Colon (tissue), 2 donors: ENCODE measurements at regions not wholly inside any gene's neighbourhood (a gene's known extent, or its start where the extent isn't known, plus 50 kb on each side); places are given as distances from the start of the nearest gene placed in this dataset.

Experiments
- FAIRE-seq: peaks from 2 replicates; lab custom pipeline; 2012; peaks lifted over from hg19 to GRCh38; lab: Jason Lieb, UNC
- donor health status: control.
- donor health status: control.

DNA sequence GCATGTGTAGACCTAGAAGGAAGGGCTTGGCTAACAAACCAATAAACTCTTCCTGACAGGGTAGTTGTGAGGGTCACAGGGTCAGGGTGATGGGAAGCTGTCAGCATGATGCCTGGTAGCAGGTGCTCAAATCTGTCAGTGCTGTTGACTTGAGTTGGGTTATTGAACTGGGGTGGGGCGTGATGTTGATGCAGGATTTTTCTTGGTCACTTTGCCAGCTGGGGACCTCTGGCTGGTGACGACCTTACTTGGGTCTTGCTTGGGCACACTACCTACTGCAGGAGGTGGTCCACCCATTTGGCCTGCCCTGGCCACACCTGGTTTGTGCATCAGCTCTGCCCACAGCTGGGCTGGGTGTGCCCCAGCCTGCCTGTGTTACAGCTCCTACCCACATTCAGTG lies 624.4 kb downstream of the PTPRU start:
- FAIRE-seq: no peak

DNA sequence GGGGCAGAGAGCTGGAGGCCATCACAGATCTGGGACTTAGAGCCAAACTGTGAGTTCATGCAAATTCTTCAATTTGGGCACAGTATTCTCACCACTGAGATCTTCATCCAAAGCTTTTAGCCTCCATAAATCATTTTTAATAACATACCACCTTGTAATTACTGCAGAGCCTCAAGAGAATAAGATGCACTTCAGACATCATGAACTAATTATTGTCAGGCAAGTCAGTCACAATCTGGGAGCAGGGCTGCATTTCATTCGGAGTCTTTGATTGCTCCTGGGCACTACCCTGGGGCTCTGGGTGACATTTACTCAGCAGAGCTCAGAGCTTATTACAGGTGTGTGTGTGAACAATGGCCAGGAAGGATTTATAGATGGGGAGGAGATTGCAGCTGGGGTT lies 623.7 kb downstream of the PTPRU start:
- FAIRE-seq: no peak

DNA sequence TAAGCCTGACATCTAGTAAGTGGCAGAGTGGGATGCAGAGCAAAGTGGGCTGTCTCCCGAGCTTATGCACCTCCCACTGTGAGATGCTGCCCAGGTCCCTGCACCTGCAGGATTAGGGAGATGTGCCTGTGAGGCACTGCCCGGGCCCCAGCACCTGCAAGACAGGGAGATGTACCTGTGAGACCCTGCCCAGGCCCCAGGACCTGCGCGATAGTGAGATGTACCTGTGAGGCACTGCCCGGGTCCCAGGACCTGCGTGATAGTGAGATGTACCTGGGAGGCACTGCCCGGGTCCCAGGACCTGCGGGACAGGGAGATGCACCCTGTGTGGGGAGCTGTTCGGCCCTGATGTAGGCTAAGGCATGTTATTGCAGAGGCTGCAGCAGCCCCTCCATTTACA lies 622.8 kb downstream of the PTPRU start:
- FAIRE-seq: no peak

DNA sequence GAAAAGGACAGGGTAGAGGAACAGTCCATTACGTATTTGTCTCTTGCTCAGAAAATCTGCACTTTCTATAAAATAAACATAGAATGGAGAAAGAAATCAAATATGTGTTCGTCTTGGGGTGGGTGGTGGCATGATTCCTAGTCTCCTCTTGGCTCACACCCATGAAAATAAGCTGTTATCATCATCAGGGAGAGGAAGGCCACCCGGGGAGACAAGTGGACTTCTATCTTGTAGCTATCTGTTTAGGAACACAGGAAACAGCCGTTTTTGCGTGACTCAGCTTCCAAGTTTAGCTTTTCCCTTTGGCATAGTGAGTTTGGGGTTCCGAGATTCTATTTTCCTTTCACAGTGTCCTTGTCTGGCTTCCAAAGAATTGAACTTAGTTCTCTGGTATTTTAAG lies 622.3 kb downstream of the PTPRU start:
- no peak for FAIRE-seq

DNA sequence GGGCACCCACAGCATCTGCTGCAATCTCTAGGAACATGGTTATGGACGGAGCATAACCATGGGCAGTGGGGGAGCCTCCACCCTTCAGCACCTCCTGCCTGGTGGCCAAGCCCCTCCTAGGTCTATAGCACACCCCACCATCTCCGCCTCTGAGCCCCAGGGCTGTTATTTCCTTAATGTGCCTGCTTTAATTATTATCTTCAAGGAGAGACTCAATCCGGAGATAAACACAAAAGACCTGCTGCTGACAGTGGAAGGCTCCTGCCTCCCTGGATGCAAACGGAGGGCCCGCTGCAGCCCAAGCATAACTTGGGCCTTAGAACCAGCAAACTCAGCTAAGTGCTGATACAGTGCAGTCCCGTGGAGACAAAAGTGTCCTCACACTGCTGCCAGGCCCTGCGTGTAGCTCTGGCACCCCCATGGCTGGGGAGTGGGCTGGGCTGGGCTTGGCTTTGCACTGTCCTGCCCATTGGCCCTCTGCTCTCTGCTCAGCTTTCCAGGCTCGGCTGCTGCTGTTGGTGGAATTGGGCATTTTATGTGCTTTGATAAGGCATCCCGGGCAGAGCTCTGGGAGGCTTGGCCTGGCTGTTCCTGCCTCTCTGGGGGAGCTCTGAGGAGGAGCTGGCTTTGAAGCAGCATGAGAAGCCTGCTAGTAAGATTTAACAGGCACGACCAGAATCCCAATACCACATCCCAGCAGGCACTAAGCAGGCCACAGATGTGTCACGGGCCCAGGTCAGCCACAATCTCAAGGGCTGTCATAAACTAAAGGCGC lies 620.2 kb downstream of the PTPRU start:
- no peak for FAIRE-seq

DNA sequence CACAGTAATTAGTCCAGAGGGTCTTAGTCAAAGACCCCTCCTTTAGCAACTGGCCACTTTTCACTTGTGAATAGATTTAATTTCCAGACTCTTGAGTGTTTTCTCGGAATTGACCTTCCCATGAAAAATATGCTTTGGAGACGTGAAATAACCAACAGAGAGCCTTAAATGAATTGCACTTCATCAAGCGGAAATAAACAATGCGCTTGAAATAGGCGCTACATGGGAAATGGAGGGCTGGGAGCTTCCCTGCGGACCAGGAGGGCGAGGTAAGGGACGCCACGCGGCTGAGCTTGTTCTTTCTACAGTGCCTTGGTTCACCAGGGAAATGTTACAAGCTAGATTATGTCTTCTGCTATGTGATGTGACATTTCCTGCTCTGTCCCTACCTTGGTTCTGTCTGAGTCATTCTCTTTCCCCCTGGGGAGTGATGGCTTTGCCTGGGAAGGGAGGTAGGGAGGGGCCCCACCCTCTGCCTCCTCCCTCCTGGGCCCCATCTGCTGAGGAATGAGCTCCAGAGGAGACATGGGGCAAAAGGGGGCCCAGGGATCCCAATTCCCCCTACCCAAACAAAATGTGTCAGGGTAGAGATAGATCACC lies 619.3 kb downstream of the PTPRU start:
- FAIRE-seq: no peak

DNA sequence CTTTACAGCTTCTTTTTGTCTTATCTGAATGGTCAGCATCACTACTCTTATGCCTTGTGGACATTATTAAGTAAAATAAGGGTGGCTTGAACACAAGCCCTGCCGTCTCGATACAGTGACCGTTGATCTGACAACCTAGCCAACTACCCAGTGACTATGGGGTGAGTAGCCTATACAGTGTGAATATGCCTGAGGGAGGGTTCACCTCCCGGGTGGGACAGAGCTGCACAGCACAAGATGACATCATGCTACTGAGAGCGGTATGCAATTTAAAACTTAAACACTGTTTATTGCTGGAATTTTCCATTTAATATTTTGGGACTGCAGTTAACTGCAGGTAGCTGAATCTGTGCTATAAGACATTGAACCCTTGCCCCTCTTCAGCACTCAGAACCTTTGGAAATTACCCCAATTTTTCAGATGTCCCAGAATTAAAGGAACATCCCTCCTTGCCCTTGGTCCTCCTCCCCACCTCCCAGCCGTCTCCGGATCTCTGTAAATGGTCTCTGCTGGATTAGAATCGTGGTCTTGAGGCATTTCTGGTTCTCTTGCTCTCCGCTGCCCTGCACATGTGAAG lies 618.5 kb downstream of the PTPRU start:
- no peak for FAIRE-seq

DNA sequence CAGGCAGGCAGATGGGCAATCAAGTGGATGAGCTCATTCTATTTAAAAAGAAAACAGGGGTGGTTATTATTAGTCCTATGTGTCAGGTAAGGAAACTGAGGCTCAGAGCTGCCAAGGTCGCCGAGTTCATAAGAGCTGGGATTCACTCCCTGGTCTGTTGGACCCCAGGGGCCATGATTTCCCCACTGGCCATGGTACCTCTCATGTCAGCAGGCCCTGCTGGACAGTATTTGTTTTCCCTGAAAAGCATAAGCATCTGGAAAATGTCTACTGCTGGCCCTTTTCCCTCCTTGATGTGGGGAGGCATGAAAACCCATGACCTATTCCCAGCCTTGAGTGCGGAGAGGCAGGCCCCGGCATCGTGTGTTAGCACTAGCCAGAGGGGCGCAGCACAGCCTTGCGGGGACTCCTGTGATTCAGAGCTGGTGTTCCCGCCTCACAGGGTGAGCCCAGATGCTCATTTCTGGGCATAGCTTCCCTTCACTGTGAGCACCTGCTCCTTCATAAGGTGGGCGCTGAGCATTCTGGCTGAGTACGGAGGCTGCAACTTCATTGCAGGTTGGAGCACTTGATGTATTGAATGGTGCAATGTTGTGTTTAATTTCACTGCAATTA lies 617.5 kb downstream of the PTPRU start:
- FAIRE-seq: no peak

DNA sequence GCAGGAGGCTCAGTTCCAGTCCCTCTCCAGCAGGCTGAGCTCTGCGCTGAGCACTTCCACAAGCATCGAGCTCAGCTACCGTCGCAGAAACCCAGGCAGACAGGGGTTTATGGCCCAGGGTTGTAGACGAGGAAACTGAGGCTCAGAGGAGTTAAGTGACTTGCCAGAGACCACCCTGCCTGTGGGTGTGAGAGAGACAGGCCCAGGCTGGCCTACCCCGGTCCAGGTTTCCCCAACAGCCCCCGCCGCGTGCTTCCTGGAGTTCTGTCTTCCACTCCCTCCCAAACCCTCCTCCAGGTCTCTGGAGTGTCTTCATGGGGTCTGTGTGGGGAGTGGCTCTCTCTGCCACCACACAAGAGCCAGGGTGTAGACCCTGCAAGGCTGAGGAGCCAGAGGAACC lies 615.9 kb downstream of the PTPRU start:
- FAIRE-seq: no peak

DNA sequence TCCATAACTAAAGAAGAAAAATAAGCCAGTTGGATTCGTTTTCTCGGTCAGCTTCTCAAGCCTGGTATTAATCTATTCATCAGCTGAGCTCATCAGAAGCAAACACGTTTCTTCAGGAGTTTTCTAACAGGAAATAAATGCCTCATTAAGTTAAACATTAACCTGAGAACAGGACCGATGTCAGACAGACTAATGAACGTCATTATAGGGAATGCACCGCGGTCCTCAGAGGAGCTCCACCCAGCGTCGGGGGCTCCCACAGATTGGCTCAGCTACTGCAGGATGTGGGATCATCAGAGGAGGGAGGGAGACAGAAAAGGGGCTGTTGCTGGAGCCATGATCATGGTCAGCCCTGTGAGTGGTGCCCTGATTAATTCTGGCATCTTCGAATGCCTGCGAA lies 615.4 kb downstream of the PTPRU start:
- FAIRE-seq: no peak

DNA sequence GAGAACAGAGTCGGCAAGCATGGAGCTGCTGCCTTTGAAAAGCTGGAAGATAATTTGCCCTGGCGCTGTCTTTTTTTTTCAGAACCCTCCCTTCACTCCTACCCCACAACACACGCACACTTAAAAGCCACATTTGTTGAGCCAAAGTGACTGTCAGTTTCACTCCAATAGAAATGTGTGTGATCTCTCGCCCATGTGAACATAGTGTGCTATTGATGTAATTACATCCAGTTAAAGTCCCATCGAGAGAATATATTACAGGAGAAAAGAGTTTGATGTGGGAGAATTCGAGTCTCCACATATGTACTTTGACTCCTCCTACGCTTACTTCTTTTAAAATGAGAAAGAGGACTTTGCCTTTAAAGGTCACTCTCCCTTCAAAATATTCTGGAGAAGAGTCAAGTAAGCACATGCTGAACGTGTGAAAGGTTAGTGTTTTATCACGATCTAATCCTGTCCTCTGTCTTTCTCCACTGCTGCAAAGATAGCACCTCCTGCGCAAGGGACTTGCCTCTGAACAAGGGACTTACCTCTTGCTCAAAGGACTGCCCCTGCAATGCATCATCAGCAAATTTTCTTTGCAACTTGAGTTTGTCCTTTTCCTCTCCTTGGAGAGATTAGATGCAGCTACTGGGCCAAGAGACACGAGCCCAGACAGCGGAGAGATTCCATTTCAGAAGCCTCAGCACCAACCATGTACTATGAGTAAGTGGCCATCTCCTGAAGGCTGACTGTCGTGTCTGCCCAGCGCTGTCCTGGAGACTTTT lies 613.9 kb downstream of the PTPRU start:
- no peak for FAIRE-seq

DNA sequence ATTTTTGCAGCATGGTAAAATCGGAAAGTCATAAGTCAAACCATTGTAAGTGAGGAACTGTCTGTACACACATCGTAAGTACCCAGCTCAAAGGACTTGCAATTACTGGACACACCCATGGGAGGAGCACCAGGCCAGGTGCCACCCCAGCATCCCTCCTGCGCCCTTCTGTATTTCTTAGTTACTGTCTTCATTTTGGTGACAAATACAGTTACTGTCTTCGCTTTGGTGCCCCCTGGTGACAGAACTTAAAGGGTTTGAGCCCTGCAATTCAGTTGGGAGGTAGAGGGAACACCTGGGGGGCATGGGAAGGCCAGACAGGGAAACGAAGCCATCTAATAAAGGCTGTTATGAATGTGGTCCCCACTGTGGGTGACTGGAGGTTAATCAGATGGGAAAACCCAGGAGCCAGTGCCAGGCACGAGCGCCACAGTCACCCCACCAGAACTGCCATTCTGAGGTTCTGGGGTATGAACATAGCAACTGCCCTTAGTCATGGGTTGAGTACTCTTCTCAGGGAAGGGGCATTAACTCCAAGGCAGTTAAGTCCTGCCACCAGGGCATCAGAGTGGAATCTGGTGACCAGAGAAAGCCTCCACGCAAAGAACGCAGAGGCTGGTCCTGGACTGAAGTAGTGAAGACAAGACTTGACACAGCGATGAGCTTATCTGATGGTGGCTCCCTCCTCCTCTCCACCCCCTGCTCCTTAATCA lies 612.9 kb downstream of the PTPRU start:
- FAIRE-seq: no peak

DNA sequence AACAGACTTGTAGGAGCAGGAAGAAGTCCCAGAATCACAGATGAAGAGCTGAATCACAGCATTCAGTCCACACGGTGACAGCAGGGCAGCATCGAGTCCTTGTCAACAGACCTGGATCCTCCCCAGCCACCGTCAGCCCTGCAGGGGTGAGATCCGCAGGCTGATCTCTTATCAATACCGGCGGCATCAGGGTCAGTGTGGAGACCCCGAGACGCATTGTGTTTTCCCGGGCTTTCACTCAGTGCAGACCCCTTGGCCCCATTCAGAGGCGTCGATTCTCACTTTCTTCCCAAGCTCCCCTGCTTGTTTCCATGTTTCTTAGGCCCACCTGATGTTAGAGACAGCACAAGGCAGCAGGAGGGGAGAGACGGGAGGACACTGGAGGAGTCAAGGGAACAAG lies 609.6 kb downstream of the PTPRU start:
- FAIRE-seq: no peak

DNA sequence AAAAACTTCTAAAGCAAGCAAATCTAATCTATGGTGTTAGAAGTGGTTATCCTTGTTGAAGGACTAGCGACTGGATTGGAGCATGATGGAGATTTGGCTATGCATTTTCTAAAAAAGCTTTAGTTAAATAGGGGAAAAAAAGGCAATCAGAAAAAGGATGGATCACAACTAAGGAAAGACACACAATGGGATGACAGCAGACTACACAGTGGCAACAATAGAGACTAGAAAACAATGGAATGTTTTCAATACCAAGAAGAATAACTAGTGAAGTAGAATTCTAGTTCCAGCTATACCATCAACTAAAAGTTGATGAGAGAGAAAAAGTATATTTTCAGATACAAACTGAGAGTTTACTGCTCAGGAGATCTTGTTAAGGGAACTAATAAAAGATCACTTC lies 605.8 kb downstream of the PTPRU start:
- FAIRE-seq: no peak

DNA sequence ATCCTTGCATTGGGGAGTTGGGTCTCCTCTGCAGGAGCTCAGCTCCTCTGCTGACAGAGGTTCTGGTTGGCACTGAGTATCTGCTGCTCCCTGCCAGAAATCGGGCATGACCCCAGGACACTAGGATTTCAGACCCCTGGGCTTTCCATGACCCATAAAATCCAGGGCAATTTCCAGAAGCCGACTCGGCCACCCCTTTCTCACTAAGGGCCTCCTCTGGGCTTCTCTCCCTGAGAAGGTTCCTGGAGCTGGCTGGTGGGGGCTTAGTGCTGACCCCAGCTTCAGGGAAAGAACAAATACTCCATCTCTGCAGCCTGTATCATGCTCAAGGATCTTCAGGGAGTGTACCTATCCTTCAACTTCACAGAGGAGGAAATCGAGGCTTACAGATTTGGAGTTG lies 603.4 kb downstream of the PTPRU start:
- no peak for FAIRE-seq

DNA sequence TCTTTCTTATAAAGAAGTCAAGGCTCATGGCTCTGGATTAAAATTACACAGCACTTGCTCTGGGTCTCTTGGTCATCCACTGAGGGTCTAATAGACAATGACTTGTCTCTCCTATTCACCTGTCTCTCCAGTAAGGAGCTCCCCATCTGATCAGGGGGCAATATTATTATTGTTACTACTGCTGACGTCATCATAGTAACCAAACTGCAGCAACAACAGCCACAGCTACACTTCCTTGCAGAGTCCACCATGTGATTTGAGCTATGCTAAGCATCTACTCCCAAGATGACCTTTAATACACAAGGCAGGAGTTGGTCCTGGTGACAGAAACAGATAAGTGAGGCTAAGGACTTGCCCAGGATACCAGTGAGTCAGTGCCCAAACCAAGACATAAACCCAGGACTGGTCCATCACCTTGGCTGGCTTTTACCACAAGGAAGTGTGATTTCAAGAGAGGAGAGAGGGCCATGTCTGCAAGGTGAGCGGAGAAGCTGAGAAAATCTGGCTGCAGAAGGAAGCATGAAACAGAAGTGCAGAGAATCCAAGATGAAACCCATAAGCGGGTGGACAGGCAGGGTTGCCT lies 602.5 kb downstream of the PTPRU start:
- no peak for FAIRE-seq

DNA sequence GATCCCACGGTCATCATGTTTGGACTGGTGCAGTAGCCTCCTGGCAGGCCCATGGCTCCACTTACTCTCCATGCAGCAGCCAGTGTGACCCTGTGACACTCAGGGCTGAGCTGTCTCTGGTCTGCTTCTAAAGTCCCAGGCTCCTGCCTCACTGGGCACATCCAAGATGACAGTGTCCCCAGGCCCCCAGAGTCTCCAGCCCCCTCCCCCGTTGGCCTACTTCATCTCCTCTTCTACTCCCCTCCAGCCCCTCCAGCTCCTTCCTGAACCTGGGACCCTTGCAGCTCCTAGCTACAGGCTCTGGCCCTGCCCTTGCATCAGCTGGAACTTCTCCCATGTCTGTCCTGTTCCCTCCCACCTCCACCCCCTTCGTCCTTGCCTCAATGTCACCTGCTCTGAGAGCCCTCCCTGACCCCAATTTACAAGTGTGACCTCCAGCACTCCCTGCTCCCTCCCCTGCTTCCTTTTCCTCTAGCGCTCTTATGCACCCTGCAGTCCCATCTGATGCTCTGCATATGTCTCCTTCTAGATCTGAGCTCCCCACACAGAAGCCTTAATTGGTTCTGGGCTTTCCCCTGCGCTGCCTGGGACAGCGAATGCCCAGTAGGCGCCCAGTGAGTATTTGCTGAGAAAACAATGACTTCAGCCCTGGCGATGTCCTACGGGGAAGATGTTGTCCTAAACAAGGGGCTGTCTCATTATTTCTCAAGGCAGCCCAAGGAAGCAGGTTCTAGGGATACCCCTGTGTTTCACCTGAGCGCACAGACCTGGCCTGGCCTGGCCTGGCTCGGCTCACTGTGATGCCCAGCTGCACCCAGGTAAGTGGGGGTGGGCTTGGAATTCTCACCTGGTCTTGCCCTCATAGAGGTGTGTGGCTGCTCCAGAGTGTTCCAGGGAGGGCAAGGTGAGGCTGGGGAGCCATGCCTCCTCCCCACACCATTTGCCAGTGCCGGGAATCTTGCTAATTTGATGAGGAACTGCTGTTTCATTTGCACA lies 600.6 kb downstream of the PTPRU start:
- no peak for FAIRE-seq

DNA sequence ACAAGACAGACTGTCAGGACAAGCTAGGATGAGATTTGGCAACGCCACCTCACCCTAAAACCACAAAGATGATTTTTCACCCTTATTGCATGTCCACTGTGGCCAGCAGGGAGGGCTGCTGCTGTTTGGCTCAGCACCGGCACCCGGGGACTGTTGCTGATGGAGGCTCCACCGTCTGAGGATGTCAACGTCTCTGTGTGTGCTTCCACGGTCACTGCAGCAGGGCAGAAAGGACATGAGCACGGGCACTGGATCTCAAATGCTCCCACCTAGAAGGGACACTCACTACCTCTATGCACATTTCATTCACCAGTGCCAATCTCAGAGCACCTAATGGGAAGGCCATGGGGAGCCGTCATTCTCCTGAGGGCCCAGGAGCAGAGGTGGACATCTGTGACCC lies 599.6 kb downstream of the PTPRU start:
- no peak for FAIRE-seq

DNA sequence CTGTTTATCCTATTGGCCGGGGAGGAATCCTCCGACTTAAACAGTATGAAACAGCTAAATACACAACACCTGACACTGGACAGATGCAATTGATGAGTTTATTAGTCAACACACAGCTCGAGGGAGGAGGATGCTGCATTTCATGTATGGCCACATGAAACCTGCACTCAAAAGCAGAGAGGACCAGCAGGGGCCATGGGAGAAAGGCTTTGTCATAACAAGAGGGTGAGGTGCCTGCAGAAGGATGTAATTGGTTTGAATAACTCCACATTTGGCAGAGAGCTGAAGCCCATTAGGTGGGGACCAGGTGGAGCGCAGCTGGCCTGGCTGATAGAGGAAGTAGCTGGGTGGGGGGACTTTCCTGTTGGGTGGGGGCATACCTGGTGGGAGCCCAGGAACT lies 599.1 kb downstream of the PTPRU start:
- no peak for FAIRE-seq

DNA sequence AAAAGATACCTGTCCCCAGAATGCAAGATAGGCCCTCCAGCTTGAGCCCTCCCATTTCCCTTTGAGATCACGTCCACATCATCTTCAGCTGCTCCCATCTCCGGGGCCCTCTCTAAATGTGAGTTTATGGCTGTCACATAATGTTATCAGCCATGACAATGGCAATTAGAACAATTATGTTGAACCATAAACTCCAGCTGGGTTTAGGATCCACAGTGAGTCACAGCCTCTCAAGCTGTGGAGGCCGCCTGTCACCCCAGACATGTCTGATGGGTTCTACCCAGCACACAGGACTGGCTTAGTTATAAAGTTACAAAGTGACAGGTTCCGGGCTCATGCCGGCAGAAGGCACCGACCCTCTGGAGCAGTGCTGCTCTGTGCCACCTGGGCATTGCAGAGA lies 597.3 kb downstream of the PTPRU start:
- FAIRE-seq: no peak
